ENCODE measurements at regions not wholly inside any gene's neighbourhood (a gene's known extent, or its start where the extent isn't known, plus 50 kb on each side); places are given as distances from the start of the nearest gene placed in this dataset.

GRCh38 chr22:27689664-27690063, 111.9 kb downstream of the MN1 start:
- Histone ChIP-seq H3K79me2 (ENCODE audit: control insufficient read depth, insufficient read depth, low read length, unreplicated experiment) (no peaks in the 10 kb centered on the region), H2AFZ (ENCODE audit: low read length, unreplicated experiment) (no peak overlapping the region), H3K36me3 (ENCODE audit: insufficient read depth, low read length) (no peaks in the 10 kb centered on the region)

DNA sequence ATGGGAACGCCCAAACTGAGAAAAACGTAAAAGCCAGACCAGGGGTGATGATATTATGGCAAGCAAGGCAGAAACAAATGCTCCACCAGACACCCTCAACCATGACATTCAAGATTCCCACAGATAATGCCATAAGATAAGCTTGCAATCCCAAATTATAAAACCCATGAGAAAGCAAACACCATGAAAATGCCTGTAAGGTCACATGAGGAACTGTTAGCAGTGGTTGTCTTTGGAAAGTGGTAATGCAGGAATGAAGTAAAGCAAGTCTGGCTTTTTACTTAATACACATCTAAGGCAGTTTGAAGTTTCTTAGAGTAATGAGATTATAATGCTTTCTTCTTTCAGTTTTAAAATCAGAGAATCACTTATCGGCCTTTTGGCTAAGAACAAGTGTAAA, 111.0 kb downstream of the MN1 start:
- Histone ChIP-seq H3K36me3 (ENCODE audit: insufficient read depth, low read length) (no peaks in the 10 kb centered on the region), H3K4me1 (ENCODE audit: control insufficient read depth, insufficient read depth, low read length, unreplicated experiment) (peaks cover 11% of the 10 kb centered on the region)

More at GRCh38 chr22:27689664-27690063, 111.9 kb downstream of the MN1 start:
- H3K27me3 ChIP-seq (ENCODE audit: insufficient read depth, low read length), result no peaks in the 10 kb centered on the region
- H3K27ac ChIP-seq (ENCODE audit: low read depth, low read length), result no peak overlapping the region
- H3K4me1 ChIP-seq (ENCODE audit: control insufficient read depth, insufficient read depth, low read length, unreplicated experiment), result peaks cover 11% of the 10 kb centered on the region
- no peak overlapping the region for H3K4me3 ChIP-seq (ENCODE audit: low read depth, low read length)

GRCh38 chr22:27692243-27692642, 109.3 kb downstream of the MN1 start:
- H3K79me2 ChIP-seq (ENCODE audit: control insufficient read depth, insufficient read depth, low read length, unreplicated experiment), result no peaks in the 10 kb centered on the region
- H2AFZ ChIP-seq (ENCODE audit: low read length, unreplicated experiment), result no peak overlapping the region
- H3K4me1 ChIP-seq (ENCODE audit: control insufficient read depth, insufficient read depth, low read length, unreplicated experiment), result peaks cover under 1% of the 10 kb centered on the region
- H3K36me3 ChIP-seq (ENCODE audit: insufficient read depth, low read length), result no peaks in the 10 kb centered on the region
- H3K27ac ChIP-seq (ENCODE audit: low read depth, low read length), result no peak overlapping the region
- H3K27me3 ChIP-seq (ENCODE audit: insufficient read depth, low read length), result no peaks in the 10 kb centered on the region
- H3K4me3 ChIP-seq (ENCODE audit: low read depth, low read length), result no peak overlapping the region

More for the DNA sequence above, 111.0 kb downstream of the MN1 start:
- H3K27me3 ChIP-seq (ENCODE audit: insufficient read depth, low read length), result no peaks in the 10 kb centered on the region
- no peak overlapping the region for H3K4me3 ChIP-seq (ENCODE audit: low read depth, low read length)
- no peak overlapping the region for H2AFZ ChIP-seq (ENCODE audit: low read length, unreplicated experiment)
- H3K27ac ChIP-seq (ENCODE audit: low read depth, low read length), result no peak overlapping the region
- no peaks in the 10 kb centered on the region for H3K79me2 ChIP-seq (ENCODE audit: control insufficient read depth, insufficient read depth, low read length, unreplicated experiment)

- no peaks in the 10 kb centered on the region for H3K79me2 ChIP-seq (ENCODE audit: control insufficient read depth, insufficient read depth, low read length, unreplicated experiment)
- H2AFZ ChIP-seq (ENCODE audit: low read length, unreplicated experiment), result no peak overlapping the region
- H3K27me3 ChIP-seq (ENCODE audit: insufficient read depth, low read length), result no peaks in the 10 kb centered on the region
- H3K27ac ChIP-seq (ENCODE audit: low read depth, low read length), result no peak overlapping the region
- H3K36me3 ChIP-seq (ENCODE audit: insufficient read depth, low read length), result no peaks in the 10 kb centered on the region
- no peak overlapping the region for H3K4me3 ChIP-seq (ENCODE audit: low read depth, low read length)
- H3K4me1 ChIP-seq (ENCODE audit: control insufficient read depth, insufficient read depth, low read length, unreplicated experiment), result no peaks in the 10 kb centered on the region
Measured at GRCh38 chr22:27695925-27696324, 105.6 kb downstream of the MN1 start.

DNA sequence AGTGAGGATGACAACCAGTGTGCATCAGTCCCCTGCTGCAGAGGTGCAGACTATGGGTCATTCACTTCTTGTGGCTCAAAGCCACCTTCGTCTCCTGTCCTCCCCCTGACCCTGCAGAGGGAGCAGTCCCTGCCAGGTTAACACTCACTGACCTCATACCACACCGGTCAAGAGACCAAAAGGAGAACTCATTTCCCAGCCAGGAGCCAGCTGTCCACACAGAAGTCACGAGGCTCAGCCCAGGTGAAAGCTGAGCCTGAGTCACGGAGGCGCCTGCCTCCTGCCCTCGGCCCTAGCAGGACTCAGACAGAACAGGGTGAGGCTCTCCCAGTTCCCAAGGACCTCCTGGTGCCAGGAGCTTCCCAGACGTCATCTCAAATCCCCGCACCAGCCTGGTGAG, 103.7 kb downstream of the MN1 start:
- Histone ChIP-seq H3K27me3 (ENCODE audit: insufficient read depth, low read length) (no peaks in the 10 kb centered on the region), H3K79me2 (ENCODE audit: control insufficient read depth, insufficient read depth, low read length, unreplicated experiment) (no peaks in the 10 kb centered on the region), H3K27ac (ENCODE audit: low read depth, low read length) (no peak overlapping the region), H3K36me3 (ENCODE audit: insufficient read depth, low read length) (no peaks in the 10 kb centered on the region), H3K4me3 (ENCODE audit: low read depth, low read length) (no peak overlapping the region), H3K4me1 (ENCODE audit: control insufficient read depth, insufficient read depth, low read length, unreplicated experiment) (no peaks in the 10 kb centered on the region), H2AFZ (ENCODE audit: low read length, unreplicated experiment) (no peak overlapping the region)
